Anterior cingulate cortex (tissue), 58 donors: ENCODE measurements at regions not wholly inside any gene's neighbourhood (a gene's known extent, or its start where the extent isn't known, plus 50 kb on each side); places are given as distances from the start of the nearest gene placed in this dataset.

Experiments used
- DNase-seq, 58 donors: peaks; one replicate each; lab custom pipeline; 2025; lab: John Stamatoyannopoulos, UW

DNA sequence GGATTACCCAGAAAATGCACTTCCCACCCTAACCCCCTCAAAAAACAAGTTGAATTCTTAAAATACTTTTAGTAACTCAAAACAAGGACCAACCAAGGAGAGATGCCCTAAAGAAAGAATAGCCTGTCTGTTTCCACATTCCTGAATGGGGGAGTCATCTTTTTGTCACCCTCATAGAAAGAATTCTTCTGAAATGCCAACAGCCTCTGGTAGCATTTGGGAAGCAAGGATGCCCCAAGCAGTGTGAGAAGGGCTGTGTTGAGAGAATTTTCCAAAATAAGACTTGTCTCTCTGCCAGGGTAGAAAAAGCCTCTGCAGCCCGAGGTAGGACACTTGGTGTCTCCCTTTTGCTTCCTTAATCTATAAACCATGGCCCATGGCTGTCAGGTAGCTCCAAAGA, 173.1 kb upstream of the VCX3A start:
- DNase-seq = no peak

DNA sequence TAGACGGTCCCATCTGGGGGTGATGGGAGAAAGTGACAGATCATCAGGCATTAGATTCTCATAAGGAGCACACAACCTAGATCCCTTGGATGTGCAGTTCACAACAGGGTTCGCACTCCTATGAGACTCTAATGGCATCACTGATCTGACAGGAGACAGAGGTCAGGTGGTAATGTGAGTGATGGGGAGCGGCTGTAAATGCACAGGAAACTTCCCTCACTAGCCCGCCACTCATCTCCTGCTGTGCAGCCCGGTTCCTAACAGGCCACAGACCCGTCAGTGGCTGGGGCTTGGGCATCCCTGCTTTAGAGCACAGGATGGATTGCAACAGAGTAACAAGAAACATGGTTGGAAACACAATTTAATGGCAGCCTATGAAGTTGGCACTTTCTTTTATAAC, 172.6 kb upstream of the VCX3A start:
- DNase-seq = no peak

- no peak for DNase-seq
Measured at GRCh38 chrX:6701085-6701484, 166.2 kb upstream of the VCX3A start.

- DNase-seq = no peak
Measured at GRCh38 chrX:6695717-6696116, 160.8 kb upstream of the VCX3A start.

DNA sequence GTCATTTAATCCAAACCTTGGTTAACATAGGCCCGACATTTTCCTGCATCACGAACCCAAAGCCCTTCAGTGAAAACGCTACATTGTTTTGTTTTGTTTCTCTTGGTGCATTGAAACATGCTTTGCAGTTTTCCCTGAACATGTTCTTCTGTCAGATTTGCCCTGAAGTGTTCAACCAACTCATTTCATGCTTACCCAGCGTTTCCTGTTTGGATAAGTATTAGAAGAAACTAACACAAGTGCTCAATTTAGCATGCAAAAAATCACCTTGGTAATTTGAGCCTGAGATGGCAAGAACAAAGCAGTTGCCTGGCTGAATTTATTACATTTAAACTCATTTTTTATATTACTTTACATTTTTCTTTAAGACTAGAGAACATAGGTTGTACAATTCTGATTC, 160.1 kb upstream of the VCX3A start:
- DNase-seq = no peak

DNA sequence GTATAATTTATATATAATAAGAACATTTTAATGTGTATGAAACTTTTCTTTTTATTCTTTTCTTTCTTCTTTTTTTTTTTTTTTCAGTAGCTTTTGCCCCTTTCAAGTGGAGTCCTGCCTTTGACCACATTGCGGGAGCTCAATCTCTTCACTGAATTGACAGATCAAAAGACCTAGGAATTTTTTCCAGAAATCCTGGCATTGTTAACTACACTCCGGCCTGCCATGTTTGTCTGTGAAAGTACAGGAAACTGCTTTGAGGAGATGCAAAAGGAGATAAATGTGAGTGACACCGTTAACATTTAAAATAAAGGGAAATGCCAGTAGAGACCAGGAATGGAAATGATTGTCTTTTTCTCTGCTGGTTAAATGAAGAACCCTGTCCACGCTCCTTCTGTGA, 159.3 kb upstream of the VCX3A start:
- DNase-seq = no peak

- DNase-seq = no peak
Measured at GRCh38 chrX:6693051-6693450, 158.1 kb upstream of the VCX3A start.

- DNase-seq = no peak
Measured at GRCh38 chrX:6685489-6685888, 150.6 kb upstream of the VCX3A start.

DNA sequence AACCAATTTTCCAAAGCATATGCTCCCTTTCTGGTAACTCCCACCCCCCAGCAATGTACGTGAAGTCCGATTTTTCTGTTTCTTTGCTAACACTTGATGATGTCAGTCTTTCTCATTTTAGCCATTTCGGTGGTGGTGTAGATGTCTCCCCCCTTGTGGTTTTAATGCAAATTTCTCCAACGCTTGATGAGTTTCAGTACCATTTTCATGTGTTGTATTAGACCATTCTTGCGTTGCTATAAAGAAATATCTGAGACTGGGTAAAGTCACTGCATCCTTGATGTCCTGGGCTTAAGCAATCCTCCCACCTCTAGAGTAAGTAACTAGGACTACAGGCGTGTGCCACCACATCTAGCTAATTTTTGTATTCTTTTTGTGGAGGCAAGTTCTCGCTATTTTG, 148.4 kb upstream of the VCX3A start:
- no peak for DNase-seq

- DNase-seq = no peak
Measured at GRCh38 chrX:6681521-6682145, 146.7 kb upstream of the VCX3A start.

DNA sequence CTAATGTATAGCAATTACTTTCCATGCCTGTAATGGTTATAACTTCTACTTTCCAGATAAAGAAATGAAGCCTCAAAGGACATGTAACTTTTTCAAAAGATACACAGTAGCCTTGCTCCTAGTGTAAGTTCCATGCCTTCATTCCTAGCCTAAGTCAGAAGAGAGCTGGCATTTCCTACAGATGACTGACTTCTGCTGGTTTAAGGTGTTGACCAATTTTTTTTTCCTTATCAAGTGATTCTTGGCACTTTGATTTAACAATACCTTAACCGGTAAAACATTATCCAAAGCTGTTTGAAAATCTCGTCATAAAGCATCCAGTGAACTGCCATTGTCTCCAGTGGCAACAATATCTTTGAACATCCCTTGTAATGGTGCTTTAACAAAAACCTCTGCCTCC, 145.1 kb upstream of the VCX3A start:
- no peak for DNase-seq

- no peak for DNase-seq
Measured at GRCh38 chrX:6679550-6679949, 144.6 kb upstream of the VCX3A start.

DNA sequence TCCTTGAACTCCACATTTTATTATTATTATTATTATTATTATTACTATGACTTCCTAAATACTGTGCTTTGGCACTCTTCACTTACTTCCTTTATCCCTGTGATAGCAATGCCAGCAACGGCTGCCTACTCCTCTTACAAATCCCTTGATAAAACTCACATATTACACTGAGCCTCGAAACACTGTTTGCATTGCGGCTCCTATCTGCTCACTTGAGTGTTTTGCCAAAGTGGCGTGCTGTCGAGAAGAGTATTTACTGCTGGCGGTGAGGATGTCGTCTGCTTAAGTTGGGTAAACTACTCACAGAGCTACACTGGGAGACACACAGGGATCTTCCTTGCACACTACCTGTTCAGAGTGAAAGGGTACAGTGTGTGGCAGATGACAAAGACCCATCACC, 143.4 kb upstream of the VCX3A start:
- no peak for DNase-seq

- no peak for DNase-seq
Measured at GRCh38 chrX:6674734-6675133, 139.8 kb upstream of the VCX3A start.

DNA sequence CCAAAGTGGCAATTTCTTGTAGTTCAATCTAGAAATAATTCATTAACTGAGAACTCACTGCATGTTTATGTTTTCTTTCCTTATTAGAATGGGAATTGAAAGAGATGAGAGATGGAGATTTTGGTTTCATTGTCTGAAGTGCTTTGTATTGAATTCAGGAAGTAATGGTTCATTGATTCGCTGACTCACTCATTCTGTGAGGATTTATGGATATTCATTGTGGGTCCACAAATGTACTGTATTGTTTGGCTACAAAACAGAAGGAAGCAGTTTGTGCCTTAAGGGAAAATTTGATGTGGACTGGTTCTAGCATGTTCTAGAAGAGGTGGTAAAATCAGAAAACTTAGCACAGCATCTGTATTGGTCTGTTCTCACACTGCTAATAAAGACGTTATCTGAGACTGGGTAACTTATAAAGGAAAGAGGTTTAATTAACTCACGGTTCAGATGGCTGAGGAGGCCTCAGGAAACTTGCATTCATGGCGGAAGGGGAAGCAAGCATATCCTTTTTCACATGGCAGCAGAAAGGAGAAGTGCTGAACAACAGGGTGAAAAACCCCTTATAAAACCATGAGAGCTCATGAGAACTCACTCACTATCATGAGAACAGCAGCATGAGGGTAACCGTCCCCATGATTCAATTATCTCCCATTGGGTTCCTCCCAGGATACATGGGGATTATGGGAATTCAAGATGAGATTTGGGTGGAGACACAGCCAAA, 132.3 kb upstream of the VCX3A start:
- no peak for DNase-seq

- no peak for DNase-seq
Measured at GRCh38 chrX:6666624-6667023, 131.7 kb upstream of the VCX3A start.

GRCh38 chrX:6661736-6662135, 126.8 kb upstream of the VCX3A start:
- no peak for DNase-seq

GRCh38 chrX:6660567-6661264, 125.8 kb upstream of the VCX3A start:
- DNase-seq = no peak

DNA sequence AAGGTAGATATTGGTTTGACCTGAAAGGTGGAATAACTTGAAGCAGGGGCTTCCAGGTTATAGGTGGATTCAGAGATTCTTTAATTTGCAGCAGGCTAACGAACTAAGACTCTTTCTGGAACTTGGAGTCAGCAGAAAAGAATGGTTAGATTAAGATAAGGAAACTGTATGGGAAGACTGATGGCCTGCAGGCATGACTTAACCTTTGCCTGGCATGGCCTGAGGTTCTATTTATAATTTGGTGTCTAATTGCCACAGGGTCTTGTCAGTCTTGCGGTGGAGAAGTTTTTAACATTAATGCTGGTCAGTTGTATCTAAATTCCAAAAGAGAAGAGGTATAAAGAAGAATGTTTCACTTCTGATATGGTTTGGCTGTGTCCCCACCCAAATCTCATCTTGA, 110.3 kb upstream of the VCX3A start:
- no peak for DNase-seq

DNA sequence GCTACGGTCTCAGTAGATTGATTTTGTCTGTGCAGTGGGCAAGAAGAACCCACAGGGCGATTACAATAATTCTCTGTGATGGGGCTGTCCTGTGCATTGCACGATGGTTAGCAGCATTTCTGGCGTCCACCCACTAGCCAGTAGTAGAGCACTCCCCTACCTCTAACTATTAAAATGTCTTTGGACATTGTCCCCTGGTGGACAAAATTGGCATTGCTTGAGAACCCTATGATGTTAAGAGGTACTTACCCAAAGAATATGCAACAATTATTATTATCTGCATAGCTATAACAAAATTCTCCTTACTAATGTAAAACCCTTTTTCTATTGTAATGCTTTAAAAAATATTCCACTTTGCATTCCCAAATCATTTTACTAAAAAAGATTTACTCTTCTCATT, 109.5 kb upstream of the VCX3A start:
- DNase-seq = no peak

- no peak for DNase-seq
Measured at GRCh38 chrX:6640727-6641126, 105.8 kb upstream of the VCX3A start.

GRCh38 chrX:6614506-6614905, 79.6 kb upstream of the VCX3A start:
- DNase-seq = no peak
